OCI-LY7 (cell line): ENCODE measurements at regions not wholly inside any gene's neighbourhood (a gene's known extent, or its start where the extent isn't known, plus 50 kb on each side); places are given as distances from the start of the nearest gene placed in this dataset.

Experiments used
- CTCF ChIP-seq: fragments of 200-600 bp; sonication (generic); conservative IDR thresholded peaks from 2 replicates; pipeline ENCODE4 v1.5.1; 2014; ENCODE audit warnings: mild to moderate bottlenecking, antibody characterized with exemption, low read length, moderate library complexity, mixed read lengths
- EZH2phosphoT487 ChIP-seq: fragments of 200-600 bp; sonication (generic); IDR thresholded peaks from 2 replicates; pipeline ENCODE4 v1.6.1; 2018; ENCODE audit warnings: low read depth, borderline replicate concordance, mild to moderate bottlenecking, mixed run types, antibody characterized with exemption, low read length, moderate library complexity, mixed read lengths

- no peak for TF ChIP-seq EZH2phosphoT487
- TF ChIP-seq CTCF = no peak
These were observed 236.6 kb downstream of the GLI2 start for GRCh38 chr2:120972286-120972685.
